KMS-11 (cell line): ENCODE measurements at regions not wholly inside any gene's neighbourhood (a gene's known extent, or its start where the extent isn't known, plus 50 kb on each side); places are given as distances from the start of the nearest gene placed in this dataset.

Experiments
- H2AFZ ChIP-seq: fragments of 200-600 bp; sonication (generic); 2 replicates; pipeline ENCODE4 v1.6.1; 2016; ENCODE audit warnings: antibody characterized with exemption, mixed run types, low read depth
- H3K27ac ChIP-seq: fragments of 200-600 bp; sonication (generic); 2 replicates; pipeline ENCODE4 v1.6.1; 2016; ENCODE audit warnings: mild to moderate bottlenecking, mixed run types
- H3K27me3 ChIP-seq: fragments of 200-600 bp; sonication (generic); 2 replicates; pipeline ENCODE4 v1.6.1; 2017; ENCODE audit warnings: mild to moderate bottlenecking, low read depth, mixed run types, moderate library complexity; ENCODE audit not compliant: insufficient read depth
- H3K36me3 ChIP-seq: fragments of 200-600 bp; sonication (generic); 2 replicates; pipeline ENCODE4 v1.6.1; 2017; ENCODE audit warnings: mild to moderate bottlenecking, mixed run types; ENCODE audit not compliant: insufficient read depth
- H3K4me1 ChIP-seq: fragments of 200-600 bp; sonication (generic); 2 replicates; pipeline ENCODE4 v1.6.1; 2016; ENCODE audit warnings: mild to moderate bottlenecking, low read depth, mixed run types; ENCODE audit not compliant: poor library complexity, severe bottlenecking
- H3K4me2 ChIP-seq: fragments of 200-600 bp; sonication (generic); 2 replicates; pipeline ENCODE4 v1.7.0; 2016; ENCODE audit warnings: mild to moderate bottlenecking, mixed run types
- H3K4me3 ChIP-seq: fragments of 200-600 bp; sonication (generic); IDR thresholded peaks from 2 replicates; pipeline ENCODE4 v1.6.1; 2017; ENCODE audit warnings: low read depth, low read length, mixed read lengths; ENCODE audit not compliant: insufficient read depth
- H3K79me2 ChIP-seq: fragments of 200-600 bp; sonication (generic); 2 replicates; pipeline ENCODE4 v1.6.1; 2016; ENCODE audit warnings: low read depth, mixed run types; ENCODE audit not compliant: insufficient read depth
- H3K9ac ChIP-seq: fragments of 200-600 bp; sonication (generic); 2 replicates; pipeline ENCODE4 v1.6.1; 2016; ENCODE audit warnings: mild to moderate bottlenecking, mixed run types
- H4K20me1 ChIP-seq: fragments of 200-600 bp; sonication (generic); 2 replicates; pipeline ENCODE4 v1.6.1; 2016; ENCODE audit warnings: mild to moderate bottlenecking, mixed run types; ENCODE audit not compliant: insufficient read depth
- TF ChIP-seq, protein P1 (sequence below): fragments of 200-600 bp; sonication (generic); conservative IDR thresholded peaks from 2 replicates; pipeline ENCODE4 v1.6.1; 2017; ENCODE audit warnings: low read depth, mild to moderate bottlenecking, antibody characterized with exemption, low read length, moderate library complexity, mixed read lengths

DNA sequence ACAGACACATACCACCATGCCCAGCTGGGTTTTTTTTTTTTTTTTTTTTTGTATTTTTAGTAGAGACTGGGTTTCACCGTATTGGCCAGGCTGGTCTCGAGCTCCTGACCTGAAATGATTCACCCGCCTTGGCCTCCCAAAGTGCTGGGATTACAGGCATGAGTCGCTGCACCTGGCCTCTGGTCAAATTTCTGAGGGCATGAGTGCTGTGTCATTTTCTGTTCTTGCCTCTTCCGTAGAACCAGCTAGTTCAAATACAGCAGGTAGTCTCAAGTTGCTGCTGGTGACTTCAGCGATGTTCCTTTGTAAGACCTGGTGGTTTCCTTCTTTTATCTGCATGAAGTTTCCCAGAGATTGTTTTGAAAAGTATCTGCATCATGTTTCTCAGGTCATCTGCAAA, 134.8 kb upstream of the SHH start:
- TF ChIP-seq, protein P1, sequence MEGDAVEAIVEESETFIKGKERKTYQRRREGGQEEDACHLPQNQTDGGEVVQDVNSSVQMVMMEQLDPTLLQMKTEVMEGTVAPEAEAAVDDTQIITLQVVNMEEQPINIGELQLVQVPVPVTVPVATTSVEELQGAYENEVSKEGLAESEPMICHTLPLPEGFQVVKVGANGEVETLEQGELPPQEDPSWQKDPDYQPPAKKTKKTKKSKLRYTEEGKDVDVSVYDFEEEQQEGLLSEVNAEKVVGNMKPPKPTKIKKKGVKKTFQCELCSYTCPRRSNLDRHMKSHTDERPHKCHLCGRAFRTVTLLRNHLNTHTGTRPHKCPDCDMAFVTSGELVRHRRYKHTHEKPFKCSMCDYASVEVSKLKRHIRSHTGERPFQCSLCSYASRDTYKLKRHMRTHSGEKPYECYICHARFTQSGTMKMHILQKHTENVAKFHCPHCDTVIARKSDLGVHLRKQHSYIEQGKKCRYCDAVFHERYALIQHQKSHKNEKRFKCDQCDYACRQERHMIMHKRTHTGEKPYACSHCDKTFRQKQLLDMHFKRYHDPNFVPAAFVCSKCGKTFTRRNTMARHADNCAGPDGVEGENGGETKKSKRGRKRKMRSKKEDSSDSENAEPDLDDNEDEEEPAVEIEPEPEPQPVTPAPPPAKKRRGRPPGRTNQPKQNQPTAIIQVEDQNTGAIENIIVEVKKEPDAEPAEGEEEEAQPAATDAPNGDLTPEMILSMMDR, result no peak
- H3K27ac ChIP-seq, result no peak overlapping the region

DNA sequence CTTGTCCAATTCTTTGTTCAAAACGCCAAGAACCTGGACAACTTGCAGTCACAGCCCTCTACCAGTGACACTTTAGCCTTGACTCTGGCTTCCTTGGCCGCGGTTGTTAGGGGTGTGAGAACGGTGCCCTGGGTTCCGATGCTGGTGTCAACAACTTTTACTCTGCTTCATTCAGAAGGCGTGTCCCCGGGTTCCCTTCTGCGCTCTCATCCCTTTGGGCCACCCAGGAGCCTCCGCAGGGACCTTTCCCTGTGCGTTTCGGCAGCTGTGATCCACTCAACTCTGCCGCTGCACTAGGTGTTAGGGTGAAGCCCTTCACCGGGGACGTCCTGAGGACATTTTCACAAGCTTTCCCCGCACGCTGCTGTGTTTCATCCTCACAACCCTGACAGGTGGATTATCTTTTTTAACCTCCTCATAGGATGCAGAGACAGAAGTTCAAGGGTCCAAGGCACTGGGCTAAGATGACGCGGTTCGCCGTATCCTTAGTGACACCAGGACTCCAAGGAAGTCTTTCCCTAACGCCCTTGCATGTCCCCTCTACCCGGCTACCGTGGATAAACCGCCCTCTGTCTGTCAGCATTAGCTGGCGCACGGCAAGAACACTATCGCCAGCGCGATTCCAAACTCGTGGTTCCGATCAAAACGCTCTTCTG, 133.5 kb upstream of the SHH start:
- Histone ChIP-seq H3K4me1 (no peaks in the 10 kb centered on the region), H4K20me1 (no peaks in the 10 kb centered on the region), H3K27me3 (no peaks in the 10 kb centered on the region), H3K36me3 (no peaks in the 10 kb centered on the region), H3K9ac (no peak overlapping the region), H3K4me3 (no peak overlapping the region), H2AFZ (no peak overlapping the region), H3K27ac (no peak overlapping the region), H3K4me2 (no peak overlapping the region), H3K79me2 (no peaks in the 10 kb centered on the region)
- TF ChIP-seq, protein P1, result no peak

More for the DNA sequence above, 134.8 kb upstream of the SHH start:
- no peak overlapping the region for H3K9ac ChIP-seq
- H3K36me3 ChIP-seq, result no peaks in the 10 kb centered on the region
- H3K4me2 ChIP-seq, result no peak overlapping the region
- H3K4me1 ChIP-seq, result no peaks in the 10 kb centered on the region
- no peak overlapping the region for H2AFZ ChIP-seq
- no peak overlapping the region for H3K4me3 ChIP-seq
- no peaks in the 10 kb centered on the region for H4K20me1 ChIP-seq
- H3K79me2 ChIP-seq, result no peaks in the 10 kb centered on the region
- no peaks in the 10 kb centered on the region for H3K27me3 ChIP-seq

DNA sequence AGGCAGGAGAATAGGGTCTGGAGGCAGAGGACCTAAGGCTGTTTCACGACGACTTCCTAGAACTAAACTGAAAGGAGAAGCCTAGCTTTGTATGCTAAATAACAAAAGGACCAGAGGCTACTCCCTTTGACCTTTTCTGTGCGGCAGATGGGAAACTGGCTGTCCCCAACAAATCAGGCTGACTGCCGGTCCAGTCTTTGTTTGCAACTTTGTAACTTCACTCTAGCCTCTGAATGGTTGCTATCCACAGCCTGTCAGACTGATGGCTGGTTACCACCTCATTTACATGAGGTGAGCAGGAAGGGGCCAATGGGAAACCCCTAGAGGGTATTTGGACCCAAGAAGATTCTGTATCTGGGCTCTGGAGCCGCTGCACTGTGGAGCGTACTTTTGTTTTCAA, 132.6 kb upstream of the SHH start:
- H3K4me3 ChIP-seq, result no peak overlapping the region
- H3K27me3 ChIP-seq, result no peaks in the 10 kb centered on the region
- H4K20me1 ChIP-seq, result no peaks in the 10 kb centered on the region
- TF ChIP-seq, protein P1, result no peak
- H3K4me1 ChIP-seq, result no peaks in the 10 kb centered on the region
- H2AFZ ChIP-seq, result no peak overlapping the region
- H3K9ac ChIP-seq, result no peak overlapping the region
- H3K4me2 ChIP-seq, result no peak overlapping the region
- H3K36me3 ChIP-seq, result no peaks in the 10 kb centered on the region
- H3K27ac ChIP-seq, result no peak overlapping the region
- H3K79me2 ChIP-seq, result no peaks in the 10 kb centered on the region

DNA sequence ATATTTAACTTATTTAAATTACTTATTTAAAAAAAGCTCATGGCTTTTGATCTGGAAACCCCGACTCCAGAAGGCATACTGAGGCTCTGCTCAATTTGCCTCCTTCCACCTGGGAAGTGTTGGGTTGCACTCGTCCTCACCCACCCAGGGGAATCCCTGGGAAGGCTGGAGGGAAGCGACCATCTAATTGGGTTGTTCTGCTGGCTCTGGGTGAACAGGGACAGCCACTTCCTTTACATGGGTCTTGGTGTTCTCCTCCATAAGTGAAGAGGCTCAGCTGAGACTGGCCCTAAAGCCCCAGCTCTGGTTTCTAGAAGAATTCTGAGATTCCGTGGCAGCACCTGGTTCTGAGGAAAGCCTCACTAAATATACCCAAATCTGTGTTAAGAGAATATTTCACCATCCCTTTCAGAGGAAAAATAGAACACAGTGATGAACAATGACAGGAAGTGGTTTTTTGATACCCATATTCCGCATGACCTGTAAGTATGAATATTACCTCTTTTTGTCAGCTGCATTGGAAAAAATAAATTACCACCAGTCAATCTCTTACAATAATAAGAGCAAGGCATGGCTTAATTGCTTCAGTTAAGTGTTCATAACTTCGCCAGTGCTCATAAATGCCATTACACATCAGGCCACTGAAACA, 131.1 kb upstream of the SHH start:
- H3K9ac ChIP-seq, result no peak overlapping the region
- no peaks in the 10 kb centered on the region for H3K79me2 ChIP-seq
- TF ChIP-seq, protein P1, result no peak
- no peak overlapping the region for H3K4me2 ChIP-seq
- no peaks in the 10 kb centered on the region for H3K4me1 ChIP-seq
- H4K20me1 ChIP-seq, result no peaks in the 10 kb centered on the region
- H2AFZ ChIP-seq, result no peak overlapping the region
- H3K27ac ChIP-seq, result no peak overlapping the region
- H3K4me3 ChIP-seq, result no peak overlapping the region
- no peaks in the 10 kb centered on the region for H3K27me3 ChIP-seq
- H3K36me3 ChIP-seq, result no peaks in the 10 kb centered on the region
